GM23248 (cell line): ENCODE measurements at regions not wholly inside any gene's neighbourhood (a gene's known extent, or its start where the extent isn't known, plus 50 kb on each side); places are given as distances from the start of the nearest gene placed in this dataset.

ENCODE experiments used
- EZH2 ChIP-seq: fragments of 200-600 bp; sonication (generic); IDR thresholded peaks from 2 replicates; pipeline ENCODE4 v1.6.1; 2018; ENCODE audit warnings: antibody characterized with exemption, mild to moderate bottlenecking; ENCODE audit not compliant: insufficient read depth, poor library complexity, severe bottlenecking
- EZH2phosphoT487 ChIP-seq: fragments of 200-600 bp; sonication (generic); IDR thresholded peaks from 2 replicates; pipeline ENCODE4 v1.6.1; 2018; ENCODE audit warnings: antibody characterized with exemption, moderate library complexity, mild to moderate bottlenecking, low read depth; ENCODE audit not compliant: insufficient read depth

DNA sequence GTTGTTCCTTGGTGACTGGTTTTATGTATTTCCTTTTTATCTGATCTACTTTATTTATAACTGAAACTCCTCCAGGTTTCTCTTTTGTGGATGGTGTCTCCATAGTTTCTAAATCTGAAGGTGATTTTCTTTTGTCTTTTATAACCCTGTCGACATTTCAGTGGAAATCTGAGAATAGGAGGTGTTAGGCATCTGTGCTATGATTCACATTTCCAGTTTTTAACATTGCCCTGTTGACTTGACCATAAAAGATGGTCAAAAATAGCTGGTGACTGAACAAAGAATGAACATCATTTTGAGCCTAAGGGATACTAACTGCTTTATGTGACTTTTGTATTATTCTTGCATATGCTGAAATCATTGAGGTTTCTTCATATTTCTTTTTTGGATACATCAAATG lies 190.5 kb downstream of the PCSK1 start:
- no peak for TF ChIP-seq EZH2
- TF ChIP-seq EZH2phosphoT487: no peak
